H9 (cell line): ENCODE measurements at regions not wholly inside any gene's neighbourhood (a gene's known extent, or its start where the extent isn't known, plus 50 kb on each side); places are given as distances from the start of the nearest gene placed in this dataset.

Source experiments
- DNase-seq: peaks from one replicate; pipeline ENCODE4 v3.0.0-alpha.2; 2017
- H2AFZ ChIP-seq: one replicate; pipeline ENCODE4 v1.6.1; 2013; ENCODE audit warnings: mild to moderate bottlenecking, low read length, control low read depth, moderate library complexity
- H2AK5ac ChIP-seq: 2 replicates; pipeline ENCODE4 v1.6.1; 2013; ENCODE audit warnings: low read length, control low read depth, mixed read lengths; ENCODE audit not compliant: insufficient read length
- H2BK120ac ChIP-seq: one replicate; pipeline ENCODE4 v1.6.1; 2013; ENCODE audit warnings: low read depth, mild to moderate bottlenecking, low read length, control low read depth, inconsistent platforms; ENCODE audit not compliant: poor library complexity, severe bottlenecking
- H2BK12ac ChIP-seq: 2 replicates; pipeline ENCODE4 v1.6.1; 2013; ENCODE audit warnings: low read length, control low read depth, mixed read lengths, low read depth; ENCODE audit not compliant: insufficient read length
- H2BK15ac ChIP-seq: 2 replicates; pipeline ENCODE4 v1.6.1; 2013; ENCODE audit warnings: low read depth, low read length, control low read depth
- H2BK20ac ChIP-seq: one replicate; pipeline ENCODE4 v1.6.1; 2013; ENCODE audit warnings: low read depth, mild to moderate bottlenecking, low read length, control low read depth, inconsistent platforms; ENCODE audit not compliant: poor library complexity, severe bottlenecking
- H2BK5ac ChIP-seq: 2 replicates; pipeline ENCODE4 v1.6.1; 2013; ENCODE audit warnings: low read length, control low read depth, mixed read lengths; ENCODE audit not compliant: insufficient read length
- H3K14ac ChIP-seq: 2 replicates; pipeline ENCODE4 v1.6.1; 2013; ENCODE audit warnings: low read length, control low read depth; ENCODE audit not compliant: insufficient read depth
- H3K18ac ChIP-seq: 2 replicates; pipeline ENCODE4 v1.6.1; 2013; ENCODE audit warnings: low read depth, mild to moderate bottlenecking, mixed read lengths, low read length, control low read depth; ENCODE audit not compliant: insufficient read length
- H3K23ac ChIP-seq: 2 replicates; pipeline ENCODE4 v1.6.1; 2013; ENCODE audit warnings: low read length, control low read depth, mixed read lengths, low read depth; ENCODE audit not compliant: insufficient read length
- H3K23me2 ChIP-seq: 2 replicates; pipeline ENCODE4 v1.6.1; 2013; ENCODE audit warnings: low read depth, mild to moderate bottlenecking, mixed read lengths, low read length, control low read depth; ENCODE audit not compliant: insufficient read length, poor library complexity, severe bottlenecking
- H3K27ac ChIP-seq: 2 replicates; pipeline ENCODE4 v1.5.1; 2013; ENCODE audit warnings: low read length, control low read depth, mixed read lengths, low read depth; ENCODE audit not compliant: insufficient read length
- H3K27me3 ChIP-seq: 2 replicates; pipeline ENCODE4 v1.6.1; 2013; ENCODE audit warnings: low read length, control low read depth, inconsistent platforms; ENCODE audit not compliant: insufficient read depth
- H3K4ac ChIP-seq: 2 replicates; pipeline ENCODE4 v1.6.1; 2013; ENCODE audit warnings: low read depth, mild to moderate bottlenecking, control low read depth, inconsistent platforms, low read length, moderate library complexity
- H3K4me1 ChIP-seq: 2 replicates; pipeline ENCODE4 v1.6.1; 2013; ENCODE audit warnings: low read length, control low read depth, inconsistent platforms; ENCODE audit not compliant: insufficient read depth
- H3K4me2 ChIP-seq: 2 replicates; pipeline ENCODE4 v1.6.1; 2013; ENCODE audit warnings: low read length, control low read depth, mixed read lengths; ENCODE audit not compliant: insufficient read length, insufficient read depth
- H3K56ac ChIP-seq: 2 replicates; pipeline ENCODE4 v1.6.1; 2013; ENCODE audit warnings: low read depth, mild to moderate bottlenecking, mixed read lengths, low read length, control low read depth; ENCODE audit not compliant: insufficient read length
- H3K79me1 ChIP-seq: 2 replicates; pipeline ENCODE4 v1.6.1; 2013; ENCODE audit warnings: low read depth, mild to moderate bottlenecking, moderate library complexity, low read length, control low read depth, inconsistent platforms; ENCODE audit not compliant: insufficient read depth, poor library complexity, severe bottlenecking
- H3K79me2 ChIP-seq: 2 replicates; pipeline ENCODE4 v1.6.1; 2013; ENCODE audit warnings: low read length, control low read depth, inconsistent platforms; ENCODE audit not compliant: insufficient read depth
- H3K9ac ChIP-seq: 2 replicates; pipeline ENCODE4 v1.6.1; 2013; ENCODE audit warnings: low read length, control low read depth, mixed read lengths; ENCODE audit not compliant: insufficient read length; ENCODE audit errors: extremely low read depth
- H3K9me3 ChIP-seq: one replicate; pipeline ENCODE4 v1.6.1; 2013; ENCODE audit warnings: low read depth, low read length, inconsistent platforms; ENCODE audit not compliant: control insufficient read depth
- H3T11ph ChIP-seq: one replicate; pipeline ENCODE4 v1.6.1; 2013; ENCODE audit warnings: mild to moderate bottlenecking, low read length, control low read depth, inconsistent platforms
- H4K20me1 ChIP-seq: one replicate; pipeline ENCODE4 v1.6.1; 2013; ENCODE audit not compliant: control insufficient read depth, insufficient read length, insufficient read depth
- H4K5ac ChIP-seq: 2 replicates; pipeline ENCODE4 v1.6.1; 2013; ENCODE audit warnings: low read depth, mild to moderate bottlenecking, mixed read lengths, low read length, control low read depth; ENCODE audit not compliant: insufficient read length
- H4K8ac ChIP-seq: replicated peaks from 2 replicates; pipeline ENCODE4 v1.6.1; 2013; ENCODE audit warnings: low read length, control low read depth, mixed read lengths, low read depth; ENCODE audit not compliant: insufficient read length
- H4K91ac ChIP-seq: 2 replicates; pipeline ENCODE4 v1.6.1; 2013; ENCODE audit warnings: low read depth, mild to moderate bottlenecking, moderate library complexity, mixed read lengths, low read length, control low read depth; ENCODE audit not compliant: insufficient read length
- H3K27ac Mint-ChIP-seq, 3 experiments: 2 replicates in 2 of 3; 3 replicates in 1 of 3; pipeline ENCODE4 v1.8.0; 2020 to 2021; ENCODE audit warnings: mixed read lengths in 3 of 3, mild to moderate bottlenecking in 1 of 3, moderate library complexity in 1 of 3
- H3K27me3 Mint-ChIP-seq: 2 replicates; pipeline ENCODE4 v1.8.0; 2021; ENCODE audit warnings: low read depth, mild to moderate bottlenecking, moderate library complexity, mixed read lengths
- H3K36me3 Mint-ChIP-seq, 3 experiments: 2 replicates in 2 of 3; 3 replicates in 1 of 3; pipeline ENCODE4 v1.8.0; 2020 to 2021; ENCODE audit warnings: low read depth in 3 of 3, mixed read lengths in 3 of 3; ENCODE audit not compliant: insufficient read depth in 1 of 3
- H3K4me1 Mint-ChIP-seq, 2 experiments: 2 replicates each; pipeline ENCODE4 v1.8.0; 2020; ENCODE audit warnings: mixed read lengths in 2 of 2
- H3K4me3 Mint-ChIP-seq, 2 experiments: 2 replicates in 1 of 2; 3 replicates in 1 of 2; pipeline ENCODE4 v1.8.0; 2020 to 2021; ENCODE audit warnings: mild to moderate bottlenecking in 2 of 2, mixed read lengths in 2 of 2, moderate library complexity in 1 of 2
- H3K9me3 Mint-ChIP-seq, 2 experiments: 2 replicates in 1 of 2; 3 replicates in 1 of 2; pipeline ENCODE4 v1.8.0; 2020; ENCODE audit warnings: mild to moderate bottlenecking in 2 of 2, mixed read lengths in 2 of 2, moderate library complexity in 1 of 2
- WGBS: extraction: QIAGEN DNeasy Blood & Tissue Kit; methylation state at CpG from one replicate; pipeline ENCODE4 v1.1.7; 2013; ENCODE audit warnings: missing lambda C conversion rate, low lambda C conversion rate, mixed read lengths; ENCODE audit not compliant: insufficient read length; ENCODE audit errors: extremely low coverage; 5-methylcytosine and 5-hydroxymethylcytosine counted together
- TF ChIP-seq, protein P1 (sequence below): fragments of 200-600 bp; sonication (generic); conservative IDR thresholded peaks from 3 replicates; pipeline ENCODE4 v1.8.0; 2021; ENCODE audit warnings: antibody characterized with exemption, mild to moderate bottlenecking

DNA sequence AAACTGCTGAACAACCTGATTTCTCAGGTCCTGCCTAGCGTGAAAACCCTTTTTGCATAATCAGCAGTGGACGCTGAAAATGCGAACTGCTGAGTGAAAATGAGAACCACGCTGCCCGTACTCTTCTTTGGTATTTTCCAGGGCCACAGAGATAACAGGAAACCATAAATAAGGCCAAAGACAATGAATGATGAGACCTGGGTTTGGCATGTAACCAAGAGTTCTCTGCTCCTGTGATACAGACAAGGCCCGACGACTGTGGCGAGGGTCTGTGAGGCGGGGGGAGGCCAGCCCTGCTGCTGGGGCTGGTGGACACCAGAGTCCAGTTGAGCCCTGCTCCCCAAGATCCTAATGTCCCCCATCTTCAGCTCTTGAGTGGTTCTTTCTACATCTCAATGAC lies 236.0 kb downstream of the WDR11 start:
- DNase-seq, result no peak
- no CpG with 5 or more reads among the region's 9 CpGs for WGBS
- Histone ChIP-seq H3T11ph (no peak overlapping the region), H3K9ac (no peak overlapping the region), H3K14ac (no peak overlapping the region), H3K56ac (no peak overlapping the region), H3K79me1 (no peaks in the 10 kb centered on the region), H4K20me1 (no peaks in the 10 kb centered on the region), H3K4ac (no peak overlapping the region), H4K5ac (no peak overlapping the region), H3K9me3 (no peaks in the 10 kb centered on the region), H4K91ac (no peak overlapping the region), H2AFZ (no peak overlapping the region), H4K8ac (no peak overlapping the region), H3K79me2 (no peaks in the 10 kb centered on the region), H2BK120ac (no peak overlapping the region), H2BK15ac (no peak overlapping the region), H3K27me3 (no peaks in the 10 kb centered on the region), H3K18ac (no peak overlapping the region), H3K27ac (no peak overlapping the region), H2BK12ac (no peak overlapping the region), H3K4me1 (0 out of 2 replicates have a peak, but pooled peaks cover under 1% of the 10 kb centered on the region), H2BK20ac (no peak overlapping the region), H3K23me2 (no peaks in the 10 kb centered on the region), H2AK5ac (no peak overlapping the region), H3K23ac (no peak overlapping the region), H3K4me2 (no peak overlapping the region), H2BK5ac (no peak overlapping the region)
- no peaks in the 10 kb centered on the region for H3K36me3 Mint-ChIP-seq
- TF ChIP-seq, protein P1, sequence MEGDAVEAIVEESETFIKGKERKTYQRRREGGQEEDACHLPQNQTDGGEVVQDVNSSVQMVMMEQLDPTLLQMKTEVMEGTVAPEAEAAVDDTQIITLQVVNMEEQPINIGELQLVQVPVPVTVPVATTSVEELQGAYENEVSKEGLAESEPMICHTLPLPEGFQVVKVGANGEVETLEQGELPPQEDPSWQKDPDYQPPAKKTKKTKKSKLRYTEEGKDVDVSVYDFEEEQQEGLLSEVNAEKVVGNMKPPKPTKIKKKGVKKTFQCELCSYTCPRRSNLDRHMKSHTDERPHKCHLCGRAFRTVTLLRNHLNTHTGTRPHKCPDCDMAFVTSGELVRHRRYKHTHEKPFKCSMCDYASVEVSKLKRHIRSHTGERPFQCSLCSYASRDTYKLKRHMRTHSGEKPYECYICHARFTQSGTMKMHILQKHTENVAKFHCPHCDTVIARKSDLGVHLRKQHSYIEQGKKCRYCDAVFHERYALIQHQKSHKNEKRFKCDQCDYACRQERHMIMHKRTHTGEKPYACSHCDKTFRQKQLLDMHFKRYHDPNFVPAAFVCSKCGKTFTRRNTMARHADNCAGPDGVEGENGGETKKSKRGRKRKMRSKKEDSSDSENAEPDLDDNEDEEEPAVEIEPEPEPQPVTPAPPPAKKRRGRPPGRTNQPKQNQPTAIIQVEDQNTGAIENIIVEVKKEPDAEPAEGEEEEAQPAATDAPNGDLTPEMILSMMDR, result no peak
- H3K9me3 Mint-ChIP-seq, result peaks cover 0 to 4% of the 10 kb centered on the region in 2 experiments; a peak in 2 of 5 replicates
- peaks cover 11 to 12% of the 10 kb centered on the region in 2 experiments for H3K4me1 Mint-ChIP-seq
- H3K27me3 Mint-ChIP-seq, result no peaks in the 10 kb centered on the region; the same call in 1 of the 2 replicates
- no peak overlapping the region for H3K27ac Mint-ChIP-seq
- no peak overlapping the region for H3K4me3 Mint-ChIP-seq
